NB4 (cell line): ENCODE measurements at regions not wholly inside any gene's neighbourhood (a gene's known extent, or its start where the extent isn't known, plus 50 kb on each side); places are given as distances from the start of the nearest gene placed in this dataset.

ENCODE experiments used
- POLR2A ChIP-seq: IDR thresholded peaks from 2 replicates; pipeline ENCODE4 v1.6.1; 2011; ENCODE audit warnings: mild to moderate bottlenecking; ENCODE audit not compliant: insufficient read length; ENCODE audit errors: extremely low read depth
- TF ChIP-seq, protein P1 (sequence below): IDR thresholded peaks from one replicate; pipeline ENCODE4 v1.5.1; 2012; ENCODE audit warnings: low read depth, low read length

DNA sequence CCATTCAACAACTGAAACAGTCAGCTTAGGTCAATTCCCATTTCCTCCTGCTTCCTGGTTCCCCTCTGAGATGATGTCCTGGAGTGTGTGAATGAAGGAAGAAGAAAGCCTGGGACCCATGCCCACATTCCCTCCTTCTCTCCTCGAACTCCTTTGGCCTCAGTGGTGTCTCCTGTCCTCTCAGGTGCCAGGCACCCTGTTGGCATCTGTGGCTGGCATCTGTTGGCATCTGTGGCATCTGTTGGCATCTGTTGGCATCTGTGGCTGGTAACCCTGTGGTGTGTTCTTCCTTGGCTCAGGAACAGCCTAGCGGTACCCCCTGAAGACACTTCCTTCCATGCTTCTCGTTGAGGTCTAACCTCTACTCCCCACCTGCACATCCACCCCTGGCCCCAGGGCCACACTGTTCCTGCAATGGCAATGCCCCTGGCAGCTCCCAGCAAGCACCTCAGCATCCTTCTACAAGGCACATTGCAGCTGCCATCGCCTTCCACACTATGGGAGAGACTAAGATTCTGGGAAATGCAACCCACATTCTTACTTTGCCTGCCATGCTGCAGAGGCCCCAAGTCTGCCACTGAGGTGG lies 114.4 kb upstream of the NEBL start:
- TF ChIP-seq, protein P1, sequence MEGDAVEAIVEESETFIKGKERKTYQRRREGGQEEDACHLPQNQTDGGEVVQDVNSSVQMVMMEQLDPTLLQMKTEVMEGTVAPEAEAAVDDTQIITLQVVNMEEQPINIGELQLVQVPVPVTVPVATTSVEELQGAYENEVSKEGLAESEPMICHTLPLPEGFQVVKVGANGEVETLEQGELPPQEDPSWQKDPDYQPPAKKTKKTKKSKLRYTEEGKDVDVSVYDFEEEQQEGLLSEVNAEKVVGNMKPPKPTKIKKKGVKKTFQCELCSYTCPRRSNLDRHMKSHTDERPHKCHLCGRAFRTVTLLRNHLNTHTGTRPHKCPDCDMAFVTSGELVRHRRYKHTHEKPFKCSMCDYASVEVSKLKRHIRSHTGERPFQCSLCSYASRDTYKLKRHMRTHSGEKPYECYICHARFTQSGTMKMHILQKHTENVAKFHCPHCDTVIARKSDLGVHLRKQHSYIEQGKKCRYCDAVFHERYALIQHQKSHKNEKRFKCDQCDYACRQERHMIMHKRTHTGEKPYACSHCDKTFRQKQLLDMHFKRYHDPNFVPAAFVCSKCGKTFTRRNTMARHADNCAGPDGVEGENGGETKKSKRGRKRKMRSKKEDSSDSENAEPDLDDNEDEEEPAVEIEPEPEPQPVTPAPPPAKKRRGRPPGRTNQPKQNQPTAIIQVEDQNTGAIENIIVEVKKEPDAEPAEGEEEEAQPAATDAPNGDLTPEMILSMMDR, result no peak
- no peak for TF ChIP-seq POLR2A
